ENCODE measurements at regions not wholly inside any gene's neighbourhood (a gene's known extent, or its start where the extent isn't known, plus 50 kb on each side); places are given as distances from the start of the nearest gene placed in this dataset.

GRCh38 chr16:49081086-49081485, 200.6 kb downstream of the CBLN1 start:
- TF ChIP-seq CTCF (IDR thresholded peaks at IDR 0.05) (no peak), FOXJ3 (CRISPR knock-in tag; IDR thresholded peaks at IDR 0.05) (no peak), POLR2AphosphoS5 (IDR thresholded peaks at IDR 0.05; ENCODE audit: low read depth, low read length) (no peak)
